GM12878 (cell line): ENCODE measurements at regions not wholly inside any gene's neighbourhood (a gene's known extent, or its start where the extent isn't known, plus 50 kb on each side); places are given as distances from the start of the nearest gene placed in this dataset.

Experiments used
- ATAC-seq: fragments of 200-7000 bp; cut with Tn5 transposase; 3 replicates; pipeline ENCODE4 v1.9.1; 2020; ENCODE audit warnings: mild to moderate bottlenecking, moderate library complexity
- BruUV-seq: library from RNA; stranded (reverse); fragments of 400-500 nt; replicated peaks from 2 replicates; lab custom pipeline; 2021; lab: Mats Ljungman, UMichigan
- CTCF ChIA-PET: fragments of 300-600 bp; sonication (Branson Sonifier 250); formaldehyde crosslinking; extraction: SDS; loops from one replicate; lab custom pipeline; 2021; ENCODE audit warnings: inconsistent platforms; lab: Yijun Ruan, JAX
- POLR2A ChIA-PET: fragments of 350-600 bp; formaldehyde crosslinking; extraction: SDS; loops from one replicate; lab custom pipeline; 2021; ENCODE audit warnings: inconsistent platforms; lab: Charles Lee
- RAD21 ChIA-PET: fragments of 300-600 bp; sonication (Branson Sonifier 250); formaldehyde crosslinking; loops from one replicate; lab custom pipeline; 2023; ENCODE audit warnings: antibody characterized with exemption; ENCODE audit not compliant: unreplicated experiment; lab: Charles Lee
- SMC1A ChIA-PET: fragments of 300-600 bp; sonication (Branson Sonifier 250); formaldehyde crosslinking; loops from one replicate; lab custom pipeline; 2023; ENCODE audit not compliant: unreplicated experiment, uncharacterized antibody; lab: Charles Lee
- DNase-seq: peaks from one replicate; pipeline ENCODE4 v3.0.0-alpha.2; 2011; ENCODE audit warnings: low read depth, low spot score
- FAIRE-seq: peaks from 3 replicates; lab custom pipeline; 2011; peaks lifted over from hg19 to GRCh38; lab: Jason Lieb, UNC
- H2AFZ ChIP-seq: 2 replicates; pipeline ENCODE4 v1.6.0; 2011; ENCODE audit warnings: low read depth, low read length, control low read depth; ENCODE audit not compliant: control insufficient read depth
- H3K27ac ChIP-seq: 2 replicates; pipeline ENCODE4 v1.5.1; 2011; ENCODE audit warnings: control low read depth; ENCODE audit not compliant: control insufficient read depth, insufficient read depth
- H3K27me3 ChIP-seq, 2 experiments: replicated peaks in 1 of 2; 2 replicates each; pipeline versions ENCODE4 v1.6.0 to v1.6.1; 2011; ENCODE audit warnings: low read length in 1 of 2; ENCODE audit not compliant: control insufficient read depth in 2 of 2, insufficient read depth in 2 of 2
- H3K36me3 ChIP-seq, 2 experiments: 2 replicates each; pipeline ENCODE4 v1.5.1; 2011; ENCODE audit warnings: low read length in 1 of 2; ENCODE audit not compliant: control insufficient read depth in 2 of 2, insufficient read depth in 2 of 2
- H3K4me1 ChIP-seq: 2 replicates; pipeline ENCODE4 v1.6.1; 2011; ENCODE audit warnings: mild to moderate bottlenecking, low read length, moderate library complexity, mixed read lengths; ENCODE audit not compliant: control insufficient read depth, insufficient read depth
- H3K4me2 ChIP-seq: 2 replicates; pipeline ENCODE4 v1.6.0; 2011; ENCODE audit warnings: control low read depth; ENCODE audit not compliant: control insufficient read depth, insufficient read depth
- H3K4me3 ChIP-seq: fragments of 200-600 bp; sonication (generic); 2 replicates; pipeline ENCODE4 v1.5.1; 2016
- H3K79me2 ChIP-seq: 2 replicates; pipeline ENCODE4 v1.6.0; 2011; ENCODE audit warnings: low read length; ENCODE audit not compliant: control insufficient read depth, insufficient read depth
- H3K9ac ChIP-seq: 2 replicates; pipeline ENCODE4 v1.8.0; 2011; ENCODE audit warnings: low read length, control low read depth, mixed read lengths; ENCODE audit not compliant: control insufficient read depth, insufficient read depth
- H3K9me3 ChIP-seq: replicated peaks from 3 replicates; pipeline ENCODE4 v1.5.1; 2011; ENCODE audit warnings: mild to moderate bottlenecking, low read length; ENCODE audit not compliant: control insufficient read depth, insufficient read depth
- H4K20me1 ChIP-seq: 2 replicates; pipeline ENCODE4 v1.6.0; 2011; ENCODE audit not compliant: control insufficient read depth, insufficient read depth
- BMI1 ChIP-seq: fragments of 450-650 bp; IDR thresholded peaks from 2 replicates; pipeline ENCODE4 v1.6.1; 2016; ENCODE audit warnings: mild to moderate bottlenecking, moderate library complexity, borderline replicate concordance
- CREM ChIP-seq: IDR thresholded peaks from 2 replicates; pipeline ENCODE4 v1.6.1; 2014; ENCODE audit warnings: antibody characterized with exemption, low read depth
- LARP7 ChIP-seq: fragments of 450-650 bp; IDR thresholded peaks from 2 replicates; pipeline ENCODE4 v1.6.1; 2017; ENCODE audit warnings: mild to moderate bottlenecking
- RAD51 ChIP-seq: fragments of 450-650 bp; IDR thresholded peaks from 2 replicates; pipeline ENCODE4 v1.6.1; 2016; ENCODE audit warnings: moderate library complexity, mild to moderate bottlenecking, inconsistent platforms
- WGBS: methylation state at CpG from one replicate; pipeline ENCODE4 v1.1.6; 2016; ENCODE audit warnings: low lambda C conversion rate; ENCODE audit not compliant: insufficient replicate concordance, insufficient coverage; ENCODE audit errors: missing lambda C conversion rate; 5-methylcytosine and 5-hydroxymethylcytosine counted together
- in situ Hi-C: fragments of 300-500 bp; cut with MboI; formaldehyde crosslinking; loops from 9 replicates; pipeline ENCODE4 v1.14.3; 2018; ENCODE audit warnings: mixed read lengths
- intact Hi-C: fragments of 100-400 bp; cut with micrococcal nuclease; formaldehyde crosslinking; loops from one replicate; pipeline ENCODE4 v1.14.2; 2022; ENCODE audit not compliant: unreplicated experiment
- TF ChIP-seq, protein P1 (sequence below): IDR thresholded peaks from 2 replicates; pipeline ENCODE4 v1.6.1; 2012; ENCODE audit warnings: improper control_type of control experiment, low read depth, low read length; ENCODE audit not compliant: insufficient replicate concordance
- TF ChIP-seq, protein P2 (sequence below): fragments of 450-650 bp; formaldehyde crosslinking; IDR thresholded peaks from 2 replicates; pipeline ENCODE4 v1.4.0; 2020; ENCODE audit warnings: mild to moderate bottlenecking, moderate library complexity
- TF ChIP-seq, protein P3 (sequence below): IDR thresholded peaks from 2 replicates; pipeline ENCODE4 v1.6.1; 2011; ENCODE audit warnings: low read depth, low read length, improper control_type of control experiment, borderline replicate concordance
- TF ChIP-seq, protein P4 (sequence below): fragments of 450-650 bp; IDR thresholded peaks from 2 replicates; pipeline ENCODE4 v1.6.1; 2018; ENCODE audit warnings: mild to moderate bottlenecking, low read depth, moderate library complexity; ENCODE audit not compliant: partially characterized antibody
- TF ChIP-seq, protein P5 (sequence below): fragments of 450-650 bp; IDR thresholded peaks from 2 replicates; pipeline ENCODE4 v1.6.1; 2016; ENCODE audit warnings: mild to moderate bottlenecking

DNA sequence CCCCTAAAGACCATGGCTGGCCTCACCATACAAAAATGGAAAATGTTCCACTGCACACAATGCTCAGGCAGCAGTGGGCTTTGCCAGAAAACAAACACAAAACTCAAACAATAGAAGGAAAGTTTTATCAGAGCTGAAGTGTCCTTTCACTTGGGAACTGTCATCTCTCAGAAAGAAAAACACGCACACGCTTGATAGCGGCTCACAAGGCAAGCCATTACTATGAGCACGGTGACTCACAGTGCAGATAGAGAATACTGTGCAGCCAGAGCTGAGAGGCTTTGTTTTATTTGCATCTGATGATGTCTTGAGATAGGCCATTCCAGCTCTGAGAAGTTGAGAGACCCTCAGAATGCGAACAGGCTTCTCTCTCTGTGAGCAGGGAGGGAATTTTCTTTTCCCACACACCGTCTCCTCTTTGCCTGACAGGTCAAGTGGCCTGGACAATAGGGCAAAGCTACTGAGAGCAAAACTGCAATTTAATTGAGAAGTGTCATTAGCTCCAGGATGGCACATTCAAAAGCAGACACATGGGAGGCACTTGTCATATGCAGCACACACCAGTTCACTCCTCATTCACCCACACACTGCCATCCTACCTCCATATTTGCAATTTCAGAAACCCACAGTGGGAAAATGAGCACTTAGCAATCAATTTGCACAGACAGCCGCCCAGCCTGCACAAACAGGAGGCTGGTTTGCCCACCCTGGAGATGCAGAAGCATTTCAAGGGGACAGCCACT is 236.6 kb downstream of the SS18 start:
- Histone ChIP-seq H3K27me3 (peaks cover 0 to 3% of the 10 kb centered on the region in 2 experiments; a peak in 2 of 4 replicates), H3K36me3 (no peaks in the 10 kb centered on the region), H3K4me1 (no peaks in the 10 kb centered on the region), H3K4me3 (no peak overlapping the region), H4K20me1 (no peaks in the 10 kb centered on the region), H3K9me3 (no peaks in the 10 kb centered on the region), H2AFZ (no peak overlapping the region), H3K79me2 (no peaks in the 10 kb centered on the region), H3K27ac (no peak overlapping the region), H3K4me2 (no peak overlapping the region), H3K9ac (no peak overlapping the region)
- 41% methylated on average over 7 of the region's 7 CpGs for WGBS
- DNase-seq (no peak), ATAC-seq (no peak), FAIRE-seq (no peak)
- BruUV-seq, result no TSS peak
- SMC1A ChIA-PET, result interaction anchor here (1.3 to 1.5 kb wide), 2 partner anchors 14 to 43 kb away, joined by 3 to 5 read pairs; no protein-coding TSS in a partner anchor
- CTCF ChIA-PET, result no interaction called here
- RAD21 ChIA-PET, result no interaction called here
- in situ Hi-C loops (no loop called here), intact Hi-C loops (no loop called here)
- POLR2A ChIA-PET, result no interaction called here
- no peak for TF ChIP-seq LARP7
- TF ChIP-seq, protein P1, sequence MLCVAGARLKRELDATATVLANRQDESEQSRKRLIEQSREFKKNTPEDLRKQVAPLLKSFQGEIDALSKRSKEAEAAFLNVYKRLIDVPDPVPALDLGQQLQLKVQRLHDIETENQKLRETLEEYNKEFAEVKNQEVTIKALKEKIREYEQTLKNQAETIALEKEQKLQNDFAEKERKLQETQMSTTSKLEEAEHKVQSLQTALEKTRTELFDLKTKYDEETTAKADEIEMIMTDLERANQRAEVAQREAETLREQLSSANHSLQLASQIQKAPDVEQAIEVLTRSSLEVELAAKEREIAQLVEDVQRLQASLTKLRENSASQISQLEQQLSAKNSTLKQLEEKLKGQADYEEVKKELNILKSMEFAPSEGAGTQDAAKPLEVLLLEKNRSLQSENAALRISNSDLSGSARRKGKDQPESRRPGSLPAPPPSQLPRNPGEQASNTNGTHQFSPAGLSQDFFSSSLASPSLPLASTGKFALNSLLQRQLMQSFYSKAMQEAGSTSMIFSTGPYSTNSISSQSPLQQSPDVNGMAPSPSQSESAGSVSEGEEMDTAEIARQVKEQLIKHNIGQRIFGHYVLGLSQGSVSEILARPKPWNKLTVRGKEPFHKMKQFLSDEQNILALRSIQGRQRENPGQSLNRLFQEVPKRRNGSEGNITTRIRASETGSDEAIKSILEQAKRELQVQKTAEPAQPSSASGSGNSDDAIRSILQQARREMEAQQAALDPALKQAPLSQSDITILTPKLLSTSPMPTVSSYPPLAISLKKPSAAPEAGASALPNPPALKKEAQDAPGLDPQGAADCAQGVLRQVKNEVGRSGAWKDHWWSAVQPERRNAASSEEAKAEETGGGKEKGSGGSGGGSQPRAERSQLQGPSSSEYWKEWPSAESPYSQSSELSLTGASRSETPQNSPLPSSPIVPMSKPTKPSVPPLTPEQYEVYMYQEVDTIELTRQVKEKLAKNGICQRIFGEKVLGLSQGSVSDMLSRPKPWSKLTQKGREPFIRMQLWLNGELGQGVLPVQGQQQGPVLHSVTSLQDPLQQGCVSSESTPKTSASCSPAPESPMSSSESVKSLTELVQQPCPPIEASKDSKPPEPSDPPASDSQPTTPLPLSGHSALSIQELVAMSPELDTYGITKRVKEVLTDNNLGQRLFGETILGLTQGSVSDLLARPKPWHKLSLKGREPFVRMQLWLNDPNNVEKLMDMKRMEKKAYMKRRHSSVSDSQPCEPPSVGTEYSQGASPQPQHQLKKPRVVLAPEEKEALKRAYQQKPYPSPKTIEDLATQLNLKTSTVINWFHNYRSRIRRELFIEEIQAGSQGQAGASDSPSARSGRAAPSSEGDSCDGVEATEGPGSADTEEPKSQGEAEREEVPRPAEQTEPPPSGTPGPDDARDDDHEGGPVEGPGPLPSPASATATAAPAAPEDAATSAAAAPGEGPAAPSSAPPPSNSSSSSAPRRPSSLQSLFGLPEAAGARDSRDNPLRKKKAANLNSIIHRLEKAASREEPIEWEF, result no peak
- TF ChIP-seq, protein P2, sequence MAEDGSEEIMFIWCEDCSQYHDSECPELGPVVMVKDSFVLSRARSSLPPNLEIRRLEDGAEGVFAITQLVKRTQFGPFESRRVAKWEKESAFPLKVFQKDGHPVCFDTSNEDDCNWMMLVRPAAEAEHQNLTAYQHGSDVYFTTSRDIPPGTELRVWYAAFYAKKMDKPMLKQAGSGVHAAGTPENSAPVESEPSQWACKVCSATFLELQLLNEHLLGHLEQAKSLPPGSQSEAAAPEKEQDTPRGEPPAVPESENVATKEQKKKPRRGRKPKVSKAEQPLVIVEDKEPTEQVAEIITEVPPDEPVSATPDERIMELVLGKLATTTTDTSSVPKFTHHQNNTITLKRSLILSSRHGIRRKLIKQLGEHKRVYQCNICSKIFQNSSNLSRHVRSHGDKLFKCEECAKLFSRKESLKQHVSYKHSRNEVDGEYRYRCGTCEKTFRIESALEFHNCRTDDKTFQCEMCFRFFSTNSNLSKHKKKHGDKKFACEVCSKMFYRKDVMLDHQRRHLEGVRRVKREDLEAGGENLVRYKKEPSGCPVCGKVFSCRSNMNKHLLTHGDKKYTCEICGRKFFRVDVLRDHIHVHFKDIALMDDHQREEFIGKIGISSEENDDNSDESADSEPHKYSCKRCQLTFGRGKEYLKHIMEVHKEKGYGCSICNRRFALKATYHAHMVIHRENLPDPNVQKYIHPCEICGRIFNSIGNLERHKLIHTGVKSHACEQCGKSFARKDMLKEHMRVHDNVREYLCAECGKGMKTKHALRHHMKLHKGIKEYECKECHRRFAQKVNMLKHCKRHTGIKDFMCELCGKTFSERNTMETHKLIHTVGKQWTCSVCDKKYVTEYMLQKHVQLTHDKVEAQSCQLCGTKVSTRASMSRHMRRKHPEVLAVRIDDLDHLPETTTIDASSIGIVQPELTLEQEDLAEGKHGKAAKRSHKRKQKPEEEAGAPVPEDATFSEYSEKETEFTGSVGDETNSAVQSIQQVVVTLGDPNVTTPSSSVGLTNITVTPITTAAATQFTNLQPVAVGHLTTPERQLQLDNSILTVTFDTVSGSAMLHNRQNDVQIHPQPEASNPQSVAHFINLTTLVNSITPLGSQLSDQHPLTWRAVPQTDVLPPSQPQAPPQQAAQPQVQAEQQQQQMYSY (CRISPR knock-in tag), result no peak
- TF ChIP-seq CREM, result no peak
- TF ChIP-seq, protein P3, sequence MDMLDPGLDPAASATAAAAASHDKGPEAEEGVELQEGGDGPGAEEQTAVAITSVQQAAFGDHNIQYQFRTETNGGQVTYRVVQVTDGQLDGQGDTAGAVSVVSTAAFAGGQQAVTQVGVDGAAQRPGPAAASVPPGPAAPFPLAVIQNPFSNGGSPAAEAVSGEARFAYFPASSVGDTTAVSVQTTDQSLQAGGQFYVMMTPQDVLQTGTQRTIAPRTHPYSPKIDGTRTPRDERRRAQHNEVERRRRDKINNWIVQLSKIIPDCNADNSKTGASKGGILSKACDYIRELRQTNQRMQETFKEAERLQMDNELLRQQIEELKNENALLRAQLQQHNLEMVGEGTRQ, result no peak
- TF ChIP-seq, protein P4, sequence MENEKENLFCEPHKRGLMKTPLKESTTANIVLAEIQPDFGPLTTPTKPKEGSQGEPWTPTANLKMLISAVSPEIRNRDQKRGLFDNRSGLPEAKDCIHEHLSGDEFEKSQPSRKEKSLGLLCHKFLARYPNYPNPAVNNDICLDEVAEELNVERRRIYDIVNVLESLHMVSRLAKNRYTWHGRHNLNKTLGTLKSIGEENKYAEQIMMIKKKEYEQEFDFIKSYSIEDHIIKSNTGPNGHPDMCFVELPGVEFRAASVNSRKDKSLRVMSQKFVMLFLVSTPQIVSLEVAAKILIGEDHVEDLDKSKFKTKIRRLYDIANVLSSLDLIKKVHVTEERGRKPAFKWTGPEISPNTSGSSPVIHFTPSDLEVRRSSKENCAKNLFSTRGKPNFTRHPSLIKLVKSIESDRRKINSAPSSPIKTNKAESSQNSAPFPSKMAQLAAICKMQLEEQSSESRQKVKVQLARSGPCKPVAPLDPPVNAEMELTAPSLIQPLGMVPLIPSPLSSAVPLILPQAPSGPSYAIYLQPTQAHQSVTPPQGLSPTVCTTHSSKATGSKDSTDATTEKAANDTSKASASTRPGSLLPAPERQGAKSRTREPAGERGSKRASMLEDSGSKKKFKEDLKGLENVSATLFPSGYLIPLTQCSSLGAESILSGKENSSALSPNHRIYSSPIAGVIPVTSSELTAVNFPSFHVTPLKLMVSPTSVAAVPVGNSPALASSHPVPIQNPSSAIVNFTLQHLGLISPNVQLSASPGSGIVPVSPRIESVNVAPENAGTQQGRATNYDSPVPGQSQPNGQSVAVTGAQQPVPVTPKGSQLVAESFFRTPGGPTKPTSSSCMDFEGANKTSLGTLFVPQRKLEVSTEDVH, result no peak
- TF ChIP-seq, protein P5, sequence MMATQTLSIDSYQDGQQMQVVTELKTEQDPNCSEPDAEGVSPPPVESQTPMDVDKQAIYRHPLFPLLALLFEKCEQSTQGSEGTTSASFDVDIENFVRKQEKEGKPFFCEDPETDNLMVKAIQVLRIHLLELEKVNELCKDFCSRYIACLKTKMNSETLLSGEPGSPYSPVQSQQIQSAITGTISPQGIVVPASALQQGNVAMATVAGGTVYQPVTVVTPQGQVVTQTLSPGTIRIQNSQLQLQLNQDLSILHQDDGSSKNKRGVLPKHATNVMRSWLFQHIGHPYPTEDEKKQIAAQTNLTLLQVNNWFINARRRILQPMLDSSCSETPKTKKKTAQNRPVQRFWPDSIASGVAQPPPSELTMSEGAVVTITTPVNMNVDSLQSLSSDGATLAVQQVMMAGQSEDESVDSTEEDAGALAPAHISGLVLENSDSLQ, result no peak
- TF ChIP-seq BMI1, result no peak
- no peak for TF ChIP-seq RAD51
